CD4-positive, alpha-beta memory T cell (primary cell): ENCODE measurements at regions not wholly inside any gene's neighbourhood (a gene's known extent, or its start where the extent isn't known, plus 50 kb on each side); places are given as distances from the start of the nearest gene placed in this dataset.

Experiments used
- CTCF ChIA-PET: fragments of 350-600 bp; sonication (Branson Sonifier 250); formaldehyde crosslinking; loops from one replicate; lab custom pipeline; 2021; ENCODE audit warnings: inconsistent platforms; ENCODE audit not compliant: partially characterized antibody; lab: Charles Lee
- POLR2A ChIA-PET: fragments of 350-600 bp; sonication (Branson Sonifier 250); formaldehyde crosslinking; loops from one replicate; lab custom pipeline; 2021; ENCODE audit not compliant: partially characterized antibody; lab: Charles Lee
- DNase-seq, 5 donors: peaks; one replicate each; pipeline versions ENCODE4 v3.0.0 to v3.0.0-alpha.2; 2020 to 2022; ENCODE audit warnings: mixed read lengths in 1 of 5
- H3K27ac ChIP-seq: one replicate; pipeline ENCODE4 v1.7.0; 2013; ENCODE audit warnings: low read depth, low read length
- H3K27me3 ChIP-seq: 2 replicates; pipeline ENCODE4 v1.7.0; 2013; ENCODE audit warnings: mild to moderate bottlenecking, low read length, moderate library complexity; ENCODE audit not compliant: insufficient read depth
- H3K36me3 ChIP-seq: 2 replicates; pipeline ENCODE4 v1.7.0; 2013; ENCODE audit warnings: mild to moderate bottlenecking, low read length, moderate library complexity; ENCODE audit not compliant: insufficient read depth
- H3K4me1 ChIP-seq: 2 replicates; pipeline ENCODE4 v1.7.0; 2013; ENCODE audit warnings: mild to moderate bottlenecking, low read length, moderate library complexity; ENCODE audit not compliant: insufficient read depth
- H3K4me3 ChIP-seq, 2 donors: one replicate each; pipeline ENCODE4 v1.7.0; 2013; ENCODE audit warnings: low read length in 2 of 2, mild to moderate bottlenecking in 1 of 2
- H3K9me3 ChIP-seq, 2 donors: one replicate each; pipeline ENCODE4 v1.7.0; 2013; ENCODE audit warnings: low read length in 2 of 2, control low read depth in 1 of 2; ENCODE audit not compliant: control insufficient read depth in 1 of 2
- H3K27ac Mint-ChIP-seq, 7 donors: one replicate each; pipeline ENCODE4 v1.8.0; 2020 to 2021; ENCODE audit warnings: mixed read lengths in 7 of 7, mild to moderate bottlenecking in 6 of 7, inconsistent platforms in 3 of 7, moderate library complexity in 3 of 7
- H3K27me3 Mint-ChIP-seq, 2 donors: one replicate each; pipeline ENCODE4 v1.8.0; 2020 to 2021; ENCODE audit warnings: mixed read lengths in 2 of 2
- H3K36me3 Mint-ChIP-seq, 2 donors: one replicate each; pipeline ENCODE4 v1.8.0; 2020 to 2021; ENCODE audit warnings: mixed read lengths in 2 of 2, inconsistent platforms in 1 of 2, mild to moderate bottlenecking in 1 of 2
- H3K4me1 Mint-ChIP-seq, 4 donors: one replicate each; pipeline ENCODE4 v1.8.0; 2020 to 2021; ENCODE audit warnings: mixed read lengths in 4 of 4, mild to moderate bottlenecking in 1 of 4
- H3K4me3 Mint-ChIP-seq, 8 donors: one replicate each; pipeline ENCODE4 v1.8.0; 2020 to 2021; ENCODE audit warnings: mixed read lengths in 8 of 8, mild to moderate bottlenecking in 7 of 8, moderate library complexity in 6 of 8, inconsistent platforms in 3 of 8
- H3K9me3 Mint-ChIP-seq, 8 donors: one replicate each; pipeline ENCODE4 v1.8.0; 2020 to 2021; ENCODE audit warnings: mixed read lengths in 8 of 8, mild to moderate bottlenecking in 5 of 8, inconsistent platforms in 3 of 8, moderate library complexity in 1 of 8
- intact Hi-C: fragments of 100-400 bp; cut with micrococcal nuclease; formaldehyde crosslinking; loops from one replicate; pipeline ENCODE4 v1.15.1; 2023

GRCh38 chr3:181881749-181882148, 170.0 kb downstream of the SOX2 start:
- CTCF ChIA-PET = no interaction called here
- no peaks in the 10 kb centered on the region for H3K27me3 Mint-ChIP-seq
- DNase-seq = no peak

DNA sequence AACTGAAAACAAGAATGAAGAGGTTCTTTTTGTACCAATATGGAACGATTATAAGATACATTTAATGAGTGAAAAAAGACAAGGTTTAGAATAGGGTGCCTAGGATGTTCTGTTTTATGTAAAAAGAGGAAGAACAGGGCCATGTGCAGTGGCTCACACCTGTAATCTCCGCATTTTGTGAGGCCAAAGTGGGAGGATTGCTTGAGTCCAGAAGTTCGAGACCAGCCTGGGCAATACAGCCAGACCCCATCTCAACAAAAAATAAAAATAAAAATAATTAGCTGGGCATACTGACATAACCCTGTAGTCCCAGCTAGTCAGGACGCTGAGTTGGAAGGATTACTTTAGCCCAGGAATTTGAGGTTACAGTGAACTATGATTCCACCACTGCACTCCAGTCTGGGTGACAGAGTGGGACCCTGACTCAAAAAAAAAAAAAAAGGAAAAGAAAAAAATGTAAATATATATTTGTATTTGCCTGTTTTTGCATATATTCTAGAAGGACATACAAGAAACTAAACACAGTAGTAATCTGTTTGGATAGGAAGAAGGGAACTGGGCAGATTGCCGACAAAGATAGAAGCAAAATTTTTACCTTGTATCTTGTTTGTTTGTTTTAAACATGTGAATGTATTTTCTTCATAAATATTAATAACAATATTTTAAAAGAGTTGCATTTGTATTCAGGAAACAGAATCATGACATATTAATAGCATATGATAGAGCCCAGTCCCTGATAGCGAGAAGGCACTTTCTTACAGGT, 174.3 kb downstream of the SOX2 start:
- no peak for DNase-seq
- ChIA-PET POLR2A (no interaction called here), CTCF (interaction anchor here (1.1 kb wide), 1 partner anchor 15 kb away, joined by 3 read pairs; no protein-coding TSS in a partner anchor)
- Histone ChIP-seq H3K36me3 (no peaks in the 10 kb centered on the region), H3K27ac (no peak overlapping the region), H3K4me3 (no peak overlapping the region), H3K4me1 (no peaks in the 10 kb centered on the region), H3K9me3 (no peaks in the 10 kb centered on the region), H3K27me3 (no peaks in the 10 kb centered on the region)
- Mint-ChIP-seq H3K27me3 (no peaks in the 10 kb centered on the region), H3K27ac (no peak overlapping the region), H3K36me3 (no peaks in the 10 kb centered on the region), H3K4me3 (no peak overlapping the region), H3K9me3 (peaks cover 0 to 3% (median 0%) of the 10 kb centered on the region in 8 donors), H3K4me1 (no peaks in the 10 kb centered on the region)
- intact Hi-C loops = no loop called here

More at GRCh38 chr3:181881749-181882148, 170.0 kb downstream of the SOX2 start:
- no peaks in the 10 kb centered on the region for H3K36me3 Mint-ChIP-seq
- Histone ChIP-seq H3K9me3 (no peaks in the 10 kb centered on the region), H3K27ac (no peak overlapping the region), H3K4me1 (no peaks in the 10 kb centered on the region), H3K36me3 (no peaks in the 10 kb centered on the region), H3K4me3 (no peak overlapping the region), H3K27me3 (no peaks in the 10 kb centered on the region)
- POLR2A ChIA-PET = no interaction called here
- H3K27ac Mint-ChIP-seq = no peak overlapping the region
- intact Hi-C loops = no loop called here
- no peak overlapping the region for H3K4me3 Mint-ChIP-seq
- H3K9me3 Mint-ChIP-seq = peaks cover 0 to 2% (median 0%) of the 10 kb centered on the region in 8 donors
- no peaks in the 10 kb centered on the region for H3K4me1 Mint-ChIP-seq

- Histone ChIP-seq H3K27me3 (no peaks in the 10 kb centered on the region), H3K4me1 (no peaks in the 10 kb centered on the region), H3K4me3 (no peak overlapping the region), H3K9me3 (no peaks in the 10 kb centered on the region), H3K36me3 (no peaks in the 10 kb centered on the region), H3K27ac (no peak overlapping the region)
- H3K4me1 Mint-ChIP-seq = no peaks in the 10 kb centered on the region
- POLR2A ChIA-PET = no interaction called here
- H3K36me3 Mint-ChIP-seq = no peaks in the 10 kb centered on the region
- CTCF ChIA-PET = no interaction called here
- peaks cover 0 to 3% (median 0%) of the 10 kb centered on the region in 8 donors for H3K9me3 Mint-ChIP-seq
- no peak overlapping the region for H3K4me3 Mint-ChIP-seq
- no peak for DNase-seq
- intact Hi-C loops = no loop called here
- H3K27ac Mint-ChIP-seq = no peak overlapping the region
- no peaks in the 10 kb centered on the region for H3K27me3 Mint-ChIP-seq
Measured at GRCh38 chr3:181886676-181887075, 175.0 kb downstream of the SOX2 start.

- Histone ChIP-seq H3K9me3 (no peaks in the 10 kb centered on the region), H3K4me3 (no peak overlapping the region), H3K27me3 (no peaks in the 10 kb centered on the region), H3K4me1 (no peaks in the 10 kb centered on the region), H3K27ac (no peak overlapping the region), H3K36me3 (no peaks in the 10 kb centered on the region)
- CTCF ChIA-PET = no interaction called here
- POLR2A ChIA-PET = no interaction called here
- H3K27me3 Mint-ChIP-seq = no peaks in the 10 kb centered on the region
- peaks cover 0 to 3% (median 0%) of the 10 kb centered on the region in 8 donors for H3K9me3 Mint-ChIP-seq
- H3K27ac Mint-ChIP-seq = no peak overlapping the region
- DNase-seq = no peak
- H3K36me3 Mint-ChIP-seq = no peaks in the 10 kb centered on the region
- H3K4me3 Mint-ChIP-seq = no peak overlapping the region
- no peaks in the 10 kb centered on the region for H3K4me1 Mint-ChIP-seq
- intact Hi-C loops = no loop called here
Measured at GRCh38 chr3:181887685-181888084, 176.0 kb downstream of the SOX2 start.

DNA sequence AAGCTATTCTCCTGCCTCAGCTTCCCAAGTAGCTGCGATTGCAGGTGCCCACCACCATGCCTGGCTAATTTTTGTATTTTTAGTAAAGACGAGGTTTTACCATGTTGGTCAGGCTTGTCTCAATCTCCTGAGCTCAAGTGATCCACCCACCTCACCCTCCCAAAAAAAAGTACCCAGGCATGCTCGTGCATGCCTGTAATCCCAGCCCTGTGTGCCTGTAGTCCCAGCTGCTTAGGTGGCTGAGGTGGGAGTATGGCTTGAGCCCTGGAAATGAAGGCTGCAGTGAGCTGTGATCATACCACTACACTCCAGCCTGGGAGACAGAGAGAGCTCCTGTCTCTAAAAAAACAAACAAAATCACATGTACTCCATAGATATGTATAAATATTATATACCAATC, 176.5 kb downstream of the SOX2 start:
- H3K27ac Mint-ChIP-seq = no peak overlapping the region
- no peaks in the 10 kb centered on the region for H3K27me3 ChIP-seq
- no peaks in the 10 kb centered on the region for H3K4me1 ChIP-seq
- intact Hi-C loops = no loop called here
- no peaks in the 10 kb centered on the region for H3K27me3 Mint-ChIP-seq
- H3K9me3 Mint-ChIP-seq = peaks cover 0 to 3% (median 0%) of the 10 kb centered on the region in 8 donors
- no peaks in the 10 kb centered on the region for H3K36me3 ChIP-seq
- H3K36me3 Mint-ChIP-seq = no peaks in the 10 kb centered on the region
- H3K4me3 Mint-ChIP-seq = no peak overlapping the region
- DNase-seq = no peak
- no peaks in the 10 kb centered on the region for H3K9me3 ChIP-seq
- no peaks in the 10 kb centered on the region for H3K4me1 Mint-ChIP-seq
- POLR2A ChIA-PET = no interaction called here
- H3K4me3 ChIP-seq = no peak overlapping the region
- no peak overlapping the region for H3K27ac ChIP-seq
- CTCF ChIA-PET = no interaction called here

- no peak overlapping the region for H3K27ac Mint-ChIP-seq
- POLR2A ChIA-PET = no interaction called here
- H3K9me3 Mint-ChIP-seq = peaks cover 0 to 2% (median 0%) of the 10 kb centered on the region in 8 donors
Measured at GRCh38 chr3:181892848-181893247, 181.1 kb downstream of the SOX2 start.

GRCh38 chr3:181896605-181897004, 184.9 kb downstream of the SOX2 start:
- H3K4me1 ChIP-seq = no peaks in the 10 kb centered on the region
- DNase-seq = no peak
- H3K27ac ChIP-seq = no peak overlapping the region
- Mint-ChIP-seq H3K4me1 (no peaks in the 10 kb centered on the region), H3K9me3 (peaks cover 0 to 2% (median 0%) of the 10 kb centered on the region in 8 donors), H3K36me3 (no peaks in the 10 kb centered on the region), H3K4me3 (no peak overlapping the region), H3K27me3 (no peaks in the 10 kb centered on the region), H3K27ac (no peak overlapping the region)
- intact Hi-C loops = no loop called here
- no peaks in the 10 kb centered on the region for H3K36me3 ChIP-seq
- ChIA-PET POLR2A (no interaction called here), CTCF (no interaction called here)
- no peaks in the 10 kb centered on the region for H3K9me3 ChIP-seq
- H3K4me3 ChIP-seq = no peak overlapping the region
- no peaks in the 10 kb centered on the region for H3K27me3 ChIP-seq

More at GRCh38 chr3:181892848-181893247, 181.1 kb downstream of the SOX2 start:
- Mint-ChIP-seq H3K4me1 (no peaks in the 10 kb centered on the region), H3K36me3 (no peaks in the 10 kb centered on the region), H3K27me3 (no peaks in the 10 kb centered on the region), H3K4me3 (no peak overlapping the region)
- CTCF ChIA-PET = no interaction called here
- H3K9me3 ChIP-seq = no peaks in the 10 kb centered on the region
- no peak for DNase-seq
- intact Hi-C loops = no loop called here
- H3K4me1 ChIP-seq = no peaks in the 10 kb centered on the region
- no peaks in the 10 kb centered on the region for H3K27me3 ChIP-seq
- no peaks in the 10 kb centered on the region for H3K36me3 ChIP-seq
- H3K27ac ChIP-seq = no peak overlapping the region
- no peak overlapping the region for H3K4me3 ChIP-seq
